ENCODE measurements at regions not wholly inside any gene's neighbourhood (a gene's known extent, or its start where the extent isn't known, plus 50 kb on each side); places are given as distances from the start of the nearest gene placed in this dataset.

- TF ChIP-seq CTCF (IDR thresholded peaks at IDR 0.05; ENCODE audit: insufficient read depth, low read length, missing control alignments), result no peak
- DNase-seq (ENCODE audit: low read depth, low spot score), result no peak
- no peak overlapping the region for H3K4me3 ChIP-seq (ENCODE audit: low read depth, low read length)
- POLR2A ChIA-PET, result interaction anchor here (0.7 kb wide), 1 partner anchor 397 kb away, joined by 4 read pairs; the partner anchor contains the start of gene ID2
- CTCF ChIA-PET, result interaction anchor here (1.0 kb wide), 2 partner anchors 16 to 20 kb away, joined by 3 read pairs; no protein-coding TSS in a partner anchor
These were observed 396.8 kb upstream of the ID2 start for GRCh38 chr2:8285081-8285480.

GRCh38 chr2:8285898-8286297 is 396.0 kb upstream of the ID2 start:
- TF ChIP-seq CTCF (IDR thresholded peaks at IDR 0.05; ENCODE audit: insufficient read depth, low read length, missing control alignments), result no peak
- H3K4me3 ChIP-seq (ENCODE audit: low read depth, low read length), result no peak overlapping the region
- ChIA-PET CTCF (interaction anchor here (0.5 kb wide), 1 partner anchor 14 kb away, joined by 3 read pairs; no protein-coding TSS in a partner anchor), POLR2A (no interaction called here)
- DNase-seq (ENCODE audit: low read depth, low spot score), result no peak

GRCh38 chr2:8288206-8288605 is 393.6 kb upstream of the ID2 start:
- TF ChIP-seq CTCF (IDR thresholded peaks at IDR 0.05; ENCODE audit: insufficient read depth, low read length, missing control alignments), result no peak
- H3K4me3 ChIP-seq (ENCODE audit: low read depth, low read length), result no peak overlapping the region
- CTCF ChIA-PET, result interaction anchor here (1.0 to 1.2 kb wide), 2 partner anchors 21 to 861 kb away, joined by 3 to 4 read pairs; no protein-coding TSS in a partner anchor
- no peak for DNase-seq (ENCODE audit: low read depth, low spot score)
- POLR2A ChIA-PET, result no interaction called here

GRCh38 chr2:8289111-8289510 is 392.7 kb upstream of the ID2 start:
- ChIA-PET POLR2A (no interaction called here), CTCF (interaction anchor here (1.2 kb wide), 1 partner anchor 22 kb away, joined by 3 read pairs; no protein-coding TSS in a partner anchor)
- no peak for TF ChIP-seq CTCF (IDR thresholded peaks at IDR 0.05; ENCODE audit: insufficient read depth, low read length, missing control alignments)
- no peak for DNase-seq (ENCODE audit: low read depth, low spot score)
- no peak overlapping the region for H3K4me3 ChIP-seq (ENCODE audit: low read depth, low read length)

GRCh38 chr2:8290771-8291352 is 391.0 kb upstream of the ID2 start:
- no peak for TF ChIP-seq CTCF (IDR thresholded peaks at IDR 0.05; ENCODE audit: insufficient read depth, low read length, missing control alignments)
- H3K4me3 ChIP-seq (ENCODE audit: low read depth, low read length), result no peak overlapping the region
- CTCF ChIA-PET, result no interaction called here
- no peak for DNase-seq (ENCODE audit: low read depth, low spot score)
- POLR2A ChIA-PET, result no interaction called here

- ChIA-PET CTCF (interaction anchor here (0.8 to 1.4 kb wide), 2 partner anchors 9 to 40 kb away, joined by 3 read pairs; no protein-coding TSS in a partner anchor), POLR2A (no interaction called here)
- DNase-seq (ENCODE audit: low read depth, low spot score), result no peak
- no peak overlapping the region for H3K4me3 ChIP-seq (ENCODE audit: low read depth, low read length)
- no peak for TF ChIP-seq CTCF (IDR thresholded peaks at IDR 0.05; ENCODE audit: insufficient read depth, low read length, missing control alignments)
These were observed 385.6 kb upstream of the ID2 start for GRCh38 chr2:8296306-8296705.
